SU-DHL-6 (cell line): ENCODE measurements at regions not wholly inside any gene's neighbourhood (a gene's known extent, or its start where the extent isn't known, plus 50 kb on each side); places are given as distances from the start of the nearest gene placed in this dataset.

Source experiments
- H2AFZ ChIP-seq: fragments of 200-600 bp; sonication (generic); 2 replicates; pipeline ENCODE4 v1.6.1; 2014; ENCODE audit warnings: low read depth, mild to moderate bottlenecking, moderate library complexity, mixed read lengths, antibody characterized with exemption, low read length; ENCODE audit not compliant: severe bottlenecking
- H3F3A ChIP-seq: fragments of 200-600 bp; shearing (Covaris generic); 2 replicates; pipeline ENCODE4 v1.6.0; 2016; ENCODE audit warnings: antibody characterized with exemption, mild to moderate bottlenecking; ENCODE audit not compliant: insufficient read depth
- H3K27ac ChIP-seq: fragments of 200-600 bp; sonication (generic); 2 replicates; pipeline ENCODE4 v1.5.1; 2016; ENCODE audit warnings: low read depth, mild to moderate bottlenecking, low read length, moderate library complexity, mixed read lengths
- H3K27me3 ChIP-seq: fragments of 200-600 bp; sonication (generic), shearing (Covaris generic); 2 replicates; pipeline ENCODE4 v1.6.0; 2014; ENCODE audit warnings: mild to moderate bottlenecking, low read length
- H3K36me3 ChIP-seq: fragments of 200-600 bp; sonication (generic); 2 replicates; pipeline ENCODE4 v1.6.1; 2014; ENCODE audit warnings: mild to moderate bottlenecking, low read length, mixed read lengths
- H3K4me2 ChIP-seq: fragments of 300-600, 200-600 bp; shearing (Covaris generic), sonication (generic); 2 replicates; pipeline ENCODE4 v1.6.0; 2014; ENCODE audit warnings: low read length, low read depth, mild to moderate bottlenecking; ENCODE audit not compliant: poor library complexity, severe bottlenecking
- H3K4me3 ChIP-seq: fragments of 200-600 bp; sonication (generic); 2 replicates; pipeline ENCODE4 v1.5.1; 2014; ENCODE audit warnings: antibody characterized with exemption, low read length, mild to moderate bottlenecking, mixed read lengths; ENCODE audit not compliant: insufficient read depth, poor library complexity, severe bottlenecking
- H3K79me2 ChIP-seq: fragments of 200-600 bp; sonication (generic); 2 replicates; pipeline ENCODE4 v1.6.1; 2014; ENCODE audit warnings: mild to moderate bottlenecking, low read length, moderate library complexity; ENCODE audit not compliant: insufficient read depth
- H3K9ac ChIP-seq: fragments of 200-600 bp; sonication (generic); 2 replicates; pipeline ENCODE4 v1.7.0; 2014; ENCODE audit warnings: mild to moderate bottlenecking, low read length
- H3K9me2 ChIP-seq: fragments of 200-600 bp; sonication (generic); replicated peaks from 2 replicates; pipeline ENCODE4 v1.6.1; 2014; ENCODE audit warnings: low read length; ENCODE audit not compliant: insufficient read depth
- H3K9me3 ChIP-seq: fragments of 200-600 bp; sonication (generic); 2 replicates; pipeline ENCODE4 v1.6.1; 2014; ENCODE audit warnings: low read length, mixed read lengths; ENCODE audit not compliant: insufficient read depth
- H4K20me1 ChIP-seq: fragments of 200-600 bp; sonication (generic); 2 replicates; pipeline ENCODE4 v1.6.1; 2014; ENCODE audit warnings: low read depth, mild to moderate bottlenecking, antibody characterized with exemption, low read length, moderate library complexity, mixed read lengths
- CTCF ChIP-seq: fragments of 200-600 bp; sonication (generic); IDR thresholded peaks from one replicate; pipeline ENCODE4 v1.5.1; 2017; ENCODE audit warnings: antibody characterized with exemption, mild to moderate bottlenecking, low read length, moderate library complexity; ENCODE audit not compliant: insufficient read depth, poor library complexity, severe bottlenecking
- EZH2phosphoT487 ChIP-seq: fragments of 200-600 bp; sonication (generic), shearing (Covaris generic); conservative IDR thresholded peaks from 2 replicates; pipeline ENCODE4 v1.6.1; 2018; ENCODE audit warnings: mild to moderate bottlenecking, antibody characterized with exemption, low read length, moderate library complexity, mixed read lengths

GRCh38 chr3:38964646-38965045 is 87.1 kb downstream of the SCN11A start:
- TF ChIP-seq EZH2phosphoT487: no peak
- no peak for TF ChIP-seq CTCF
- Histone ChIP-seq H3K9ac (no peak overlapping the region), H3K9me3 (no peaks in the 10 kb centered on the region), H3K36me3 (no peaks in the 10 kb centered on the region), H3K79me2 (no peaks in the 10 kb centered on the region), H3K4me2 (no peak overlapping the region), H3K27me3 (no peaks in the 10 kb centered on the region), H3F3A (no peaks in the 10 kb centered on the region), H3K27ac (no peak overlapping the region), H2AFZ (no peak overlapping the region), H3K4me3 (no peak overlapping the region), H4K20me1 (no peaks in the 10 kb centered on the region), H3K9me2 (no peaks in the 10 kb centered on the region)

- H3K79me2 ChIP-seq: no peaks in the 10 kb centered on the region
- H3K4me2 ChIP-seq: no peak overlapping the region
- no peaks in the 10 kb centered on the region for H3K9me2 ChIP-seq
- H3K27ac ChIP-seq: no peak overlapping the region
- no peak overlapping the region for H3K4me3 ChIP-seq
- no peaks in the 10 kb centered on the region for H3K9me3 ChIP-seq
- H3K9ac ChIP-seq: no peak overlapping the region
- no peaks in the 10 kb centered on the region for H4K20me1 ChIP-seq
- H3K36me3 ChIP-seq: no peaks in the 10 kb centered on the region
- H2AFZ ChIP-seq: no peak overlapping the region
- TF ChIP-seq CTCF: no peak
- TF ChIP-seq EZH2phosphoT487: no peak
- H3K27me3 ChIP-seq: no peaks in the 10 kb centered on the region
- H3F3A ChIP-seq: no peaks in the 10 kb centered on the region
Measured at GRCh38 chr3:38964204-38964603, 87.5 kb downstream of the SCN11A start.

- Histone ChIP-seq H3K9me2 (no peaks in the 10 kb centered on the region), H3K4me2 (no peak overlapping the region), H3K79me2 (no peaks in the 10 kb centered on the region), H3K9me3 (no peaks in the 10 kb centered on the region), H3K4me3 (no peak overlapping the region), H3K36me3 (no peaks in the 10 kb centered on the region), H3K27ac (no peak overlapping the region), H4K20me1 (no peaks in the 10 kb centered on the region), H3K27me3 (no peaks in the 10 kb centered on the region), H2AFZ (no peak overlapping the region), H3K9ac (no peak overlapping the region), H3F3A (no peaks in the 10 kb centered on the region)
- no peak for TF ChIP-seq EZH2phosphoT487
- peak; percentile 43 for TF ChIP-seq CTCF
Measured at GRCh38 chr3:38960953-38961622, 90.7 kb downstream of the SCN11A start.
